ENCODE measurements at regions not wholly inside any gene's neighbourhood (a gene's known extent, or its start where the extent isn't known, plus 50 kb on each side); places are given as distances from the start of the nearest gene placed in this dataset.

DNA sequence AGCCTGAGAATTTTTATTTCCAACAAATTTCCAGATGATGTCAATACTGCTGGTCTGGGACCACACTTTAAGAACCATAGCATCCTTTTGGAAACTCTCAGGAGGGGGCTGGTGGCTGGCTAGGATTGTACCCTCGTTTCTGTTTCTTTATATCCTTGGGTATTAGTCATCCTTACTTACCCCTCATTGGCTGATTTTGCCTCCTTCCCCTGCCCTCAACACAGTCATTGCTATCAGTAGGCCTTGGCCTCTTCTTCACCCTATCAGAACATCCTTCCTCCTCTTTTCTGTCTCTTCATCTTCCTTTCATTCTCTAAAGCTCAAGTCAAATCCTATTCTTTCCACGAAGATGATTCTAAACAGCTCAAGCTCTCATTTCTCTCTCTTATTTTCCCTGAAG is 148.5 kb downstream of the ELOVL4 start:
- DNase-seq (no peak), ATAC-seq (ENCODE audit: low read depth) (no peak)
- H3K27ac Mint-ChIP-seq: no peak overlapping the region
- peaks cover 14% of the 10 kb centered on the region for H3K4me1 Mint-ChIP-seq
- H3K36me3 Mint-ChIP-seq: no peaks in the 10 kb centered on the region
- no peaks in the 10 kb centered on the region for H3K9me3 Mint-ChIP-seq
- POLR2A ChIA-PET: no interaction called here
- peaks cover 7% of the 10 kb centered on the region for H3K27me3 Mint-ChIP-seq
- no peak overlapping the region for H3K4me3 Mint-ChIP-seq

DNA sequence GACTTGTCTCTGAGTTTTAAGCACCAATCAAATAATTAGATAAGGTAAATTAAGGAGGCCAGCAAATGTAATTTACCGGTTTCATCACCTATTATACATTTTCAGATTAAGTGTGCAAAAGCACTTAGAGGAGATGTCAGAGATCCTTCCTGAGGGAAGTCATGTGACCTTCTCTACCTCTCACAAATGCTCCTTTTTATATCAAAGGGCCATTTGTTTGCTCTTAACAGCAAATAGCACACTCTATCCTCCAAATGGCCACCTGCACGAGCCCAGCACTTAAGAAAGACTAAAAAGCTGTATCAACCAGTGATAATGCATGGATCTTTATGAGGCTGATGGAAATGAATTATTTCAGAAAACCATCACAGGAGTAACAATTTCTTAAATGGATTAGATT is 149.4 kb downstream of the ELOVL4 start:
- POLR2A ChIA-PET: no interaction called here
- no peaks in the 10 kb centered on the region for H3K9me3 Mint-ChIP-seq
- no peak overlapping the region for H3K27ac Mint-ChIP-seq
- H3K36me3 Mint-ChIP-seq: no peaks in the 10 kb centered on the region
- peaks cover 7% of the 10 kb centered on the region for H3K27me3 Mint-ChIP-seq
- DNase-seq (no peak), ATAC-seq (ENCODE audit: low read depth) (no peak)
- H3K4me3 Mint-ChIP-seq: no peak overlapping the region
- H3K4me1 Mint-ChIP-seq: peaks cover 13% of the 10 kb centered on the region

DNA sequence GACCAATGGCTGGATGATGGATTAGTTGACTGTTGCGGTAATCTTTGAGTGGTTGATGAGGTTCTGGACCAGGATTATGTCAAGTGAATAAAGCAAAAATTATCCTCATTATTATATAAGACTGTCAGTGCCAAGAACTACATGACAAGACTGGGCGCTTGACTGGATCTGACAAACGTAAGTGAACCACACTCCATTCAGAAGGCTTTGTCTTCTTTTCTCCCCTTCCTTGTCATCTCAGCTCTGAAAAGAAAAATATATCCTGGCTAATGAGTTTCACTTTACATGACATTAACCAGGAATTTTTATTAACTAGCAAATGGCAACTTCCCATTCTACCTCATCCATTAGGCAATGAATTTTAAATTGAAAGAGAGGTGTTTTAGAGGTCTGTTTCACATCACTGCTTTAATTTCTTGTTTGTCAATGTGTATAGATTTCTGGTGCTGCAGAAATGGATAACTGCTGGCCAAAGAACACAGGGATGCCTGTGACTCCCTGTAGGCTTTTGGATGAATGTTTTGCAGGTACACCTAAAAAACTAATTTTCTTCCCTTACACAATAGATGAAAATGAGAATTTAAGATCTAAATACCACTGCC is 150.1 kb downstream of the ELOVL4 start:
- H3K36me3 Mint-ChIP-seq: no peaks in the 10 kb centered on the region
- no peak for ATAC-seq (ENCODE audit: low read depth)
- no peak for DNase-seq
- no peak overlapping the region for H3K4me3 Mint-ChIP-seq
- H3K27ac Mint-ChIP-seq: no peak overlapping the region
- H3K27me3 Mint-ChIP-seq: peaks cover 6% of the 10 kb centered on the region
- POLR2A ChIA-PET: no interaction called here
- no peaks in the 10 kb centered on the region for H3K9me3 Mint-ChIP-seq
- H3K4me1 Mint-ChIP-seq: peaks cover 11% of the 10 kb centered on the region

DNA sequence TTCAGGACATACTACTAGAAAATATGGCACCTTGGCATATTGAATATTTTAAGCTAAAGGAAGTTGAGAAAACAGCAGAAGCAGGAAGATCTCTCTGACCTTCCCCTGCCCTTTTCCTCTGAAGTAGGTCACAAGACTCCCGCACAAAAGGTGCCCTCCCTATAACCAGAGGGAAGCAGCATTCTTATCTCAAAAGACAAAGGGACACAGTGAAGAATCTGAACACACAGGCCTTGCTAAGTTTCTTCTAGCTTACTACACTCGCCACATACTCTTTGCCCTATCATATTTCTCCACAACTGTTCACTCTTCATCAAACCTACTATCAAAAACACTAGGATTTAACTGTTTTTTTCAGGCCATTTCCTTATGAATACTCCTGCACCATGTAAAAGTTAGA is 151.2 kb downstream of the ELOVL4 start:
- H3K4me3 Mint-ChIP-seq: no peak overlapping the region
- peaks cover 9% of the 10 kb centered on the region for H3K4me1 Mint-ChIP-seq
- DNase-seq (no peak), ATAC-seq (ENCODE audit: low read depth) (no peak)
- POLR2A ChIA-PET: no interaction called here
- H3K36me3 Mint-ChIP-seq: no peaks in the 10 kb centered on the region
- H3K27ac Mint-ChIP-seq: no peak overlapping the region
- no peaks in the 10 kb centered on the region for H3K27me3 Mint-ChIP-seq
- no peaks in the 10 kb centered on the region for H3K9me3 Mint-ChIP-seq

DNA sequence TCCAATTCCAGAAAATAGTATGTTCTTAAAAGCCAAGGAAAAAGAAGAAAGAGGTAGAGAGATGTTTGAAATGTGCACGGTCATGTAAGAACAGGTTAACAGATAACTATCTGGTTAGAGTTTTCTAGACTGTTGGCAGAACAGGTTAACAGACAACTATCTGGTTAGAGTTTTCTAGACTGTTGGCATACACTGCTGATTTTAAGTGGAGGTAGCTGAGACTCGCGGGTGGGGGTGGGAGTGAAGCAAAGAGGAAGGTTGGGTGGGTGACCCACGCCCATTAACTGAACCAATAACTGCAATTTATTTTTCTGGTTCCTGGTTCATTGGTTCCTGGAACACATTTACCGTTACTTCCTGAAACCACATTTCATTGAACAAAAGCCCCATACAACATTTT is 157.5 kb downstream of the ELOVL4 start:
- DNase-seq: no peak
- no peaks in the 10 kb centered on the region for H3K9me3 Mint-ChIP-seq
- ATAC-seq (ENCODE audit: low read depth): no peak
- no peak overlapping the region for H3K27ac Mint-ChIP-seq
- peaks cover 5% of the 10 kb centered on the region for H3K4me1 Mint-ChIP-seq
- no peak overlapping the region for H3K4me3 Mint-ChIP-seq
- POLR2A ChIA-PET: no interaction called here
- H3K27me3 Mint-ChIP-seq: peaks cover 6% of the 10 kb centered on the region
- no peaks in the 10 kb centered on the region for H3K36me3 Mint-ChIP-seq

DNA sequence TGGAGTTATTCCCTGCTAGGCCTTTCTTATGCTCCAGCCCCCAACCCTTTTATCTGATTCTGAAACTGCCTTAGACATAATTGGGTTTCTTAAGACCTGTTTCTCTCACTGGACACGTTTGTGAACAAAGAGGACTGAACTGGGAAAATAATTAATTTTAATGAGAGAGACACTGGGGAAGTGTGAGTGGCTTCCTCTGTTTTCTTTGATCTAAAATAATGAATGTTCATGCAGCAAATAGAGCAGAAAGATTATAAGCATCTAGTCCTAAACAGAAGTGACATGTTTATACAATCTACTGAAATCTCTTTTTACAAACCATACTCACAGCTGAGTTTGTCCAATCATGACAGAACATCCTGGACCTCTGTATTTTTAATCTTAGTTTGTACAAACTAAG is 157.6 kb downstream of the SH3BGRL2 start:
- no peak for ATAC-seq (ENCODE audit: low read depth)
- POLR2A ChIA-PET: no interaction called here
- DNase-seq: no peak

DNA sequence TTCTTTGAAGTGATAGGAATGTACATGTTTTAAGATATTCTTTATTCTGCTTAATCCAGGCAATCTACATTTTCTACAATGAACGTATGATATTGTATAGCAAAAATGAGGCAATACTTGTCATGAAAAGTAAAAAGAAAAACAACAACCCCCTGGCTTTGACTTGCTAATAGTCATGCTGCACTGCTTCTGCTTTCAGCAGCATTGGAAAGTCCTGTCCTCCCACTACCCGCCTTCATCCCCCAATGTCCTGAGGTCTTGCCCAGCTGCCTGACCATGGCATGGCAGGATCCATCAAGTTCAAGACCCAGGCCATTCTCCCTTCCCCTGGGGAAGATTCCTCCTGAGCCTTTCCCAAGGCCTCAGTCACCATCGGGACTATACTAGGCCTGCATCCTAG is 156.5 kb downstream of the SH3BGRL2 start:
- ATAC-seq (ENCODE audit: low read depth) (no peak), DNase-seq (no peak)
- Mint-ChIP-seq H3K27ac (no peak overlapping the region), H3K27me3 (peaks cover 11% of the 10 kb centered on the region), H3K4me1 (peaks cover 9% of the 10 kb centered on the region), H3K9me3 (no peaks in the 10 kb centered on the region), H3K36me3 (no peaks in the 10 kb centered on the region), H3K4me3 (no peak overlapping the region)
- POLR2A ChIA-PET: no interaction called here

More for the DNA sequence above, 157.6 kb downstream of the SH3BGRL2 start:
- Mint-ChIP-seq H3K27ac (no peak overlapping the region), H3K4me3 (no peak overlapping the region), H3K36me3 (no peaks in the 10 kb centered on the region), H3K27me3 (peaks cover 10% of the 10 kb centered on the region), H3K9me3 (no peaks in the 10 kb centered on the region), H3K4me1 (peaks cover 5% of the 10 kb centered on the region)

DNA sequence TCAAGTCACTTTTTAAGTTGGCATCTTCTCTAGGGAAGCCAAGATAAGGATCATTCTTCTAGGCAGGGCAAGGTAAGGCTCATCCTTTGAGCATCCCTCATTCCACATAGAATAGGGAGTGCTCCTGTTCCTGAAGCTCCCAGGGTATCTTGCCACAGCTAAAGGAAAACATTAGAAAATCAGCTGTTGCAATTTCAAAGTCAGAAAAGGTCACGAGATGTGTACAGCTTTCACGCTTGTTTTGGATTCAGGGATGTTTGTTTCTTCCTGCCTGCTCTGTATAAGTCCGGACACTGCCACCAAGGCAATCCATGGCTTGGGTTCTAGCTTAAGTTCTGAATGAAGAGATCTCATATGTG is 153.2 kb downstream of the SH3BGRL2 start:
- H3K4me3 Mint-ChIP-seq: no peak overlapping the region
- peaks cover 11% of the 10 kb centered on the region for H3K27me3 Mint-ChIP-seq
- H3K4me1 Mint-ChIP-seq: peaks cover 4% of the 10 kb centered on the region
- POLR2A ChIA-PET: no interaction called here
- DNase-seq: no peak
- H3K36me3 Mint-ChIP-seq: no peaks in the 10 kb centered on the region
- no peak overlapping the region for H3K27ac Mint-ChIP-seq
- H3K9me3 Mint-ChIP-seq: no peaks in the 10 kb centered on the region
- no peak for ATAC-seq (ENCODE audit: low read depth)

DNA sequence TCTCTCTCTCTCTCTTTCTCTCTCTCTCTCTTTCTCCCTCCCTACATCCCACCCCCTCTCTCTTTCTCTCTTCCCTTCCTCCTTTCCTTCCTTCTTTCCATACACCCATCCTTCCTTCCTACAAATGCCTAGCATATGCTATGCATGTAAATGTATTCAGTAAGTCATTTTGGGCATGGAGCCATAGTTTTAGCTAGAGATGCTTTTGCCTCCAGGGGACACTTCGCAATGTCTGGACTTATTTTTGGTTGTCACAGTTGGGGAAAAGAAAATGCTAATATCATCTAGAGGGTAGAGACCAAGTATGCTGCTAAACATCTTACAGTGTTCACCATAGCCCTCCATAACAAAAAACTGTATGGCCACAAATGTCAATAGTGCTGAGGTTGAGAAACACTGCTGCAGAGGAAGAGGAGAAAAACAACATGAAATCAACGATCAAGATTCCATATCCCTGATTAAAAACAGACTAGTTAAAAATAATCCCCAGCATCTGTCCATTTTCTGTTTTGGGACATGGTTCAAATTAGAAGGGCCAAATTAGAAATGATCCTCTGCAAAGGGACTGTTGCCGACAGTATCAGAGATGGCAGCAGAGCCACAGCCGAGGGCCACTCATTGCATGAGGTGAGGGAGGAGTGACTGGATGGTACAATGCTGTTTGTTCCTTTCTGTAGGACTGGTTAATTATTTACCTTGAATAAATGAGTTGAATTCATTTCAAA is 152.7 kb downstream of the SH3BGRL2 start:
- Mint-ChIP-seq H3K27me3 (peaks cover 11% of the 10 kb centered on the region), H3K4me3 (no peak overlapping the region), H3K4me1 (peaks cover 4% of the 10 kb centered on the region), H3K27ac (no peak overlapping the region), H3K36me3 (no peaks in the 10 kb centered on the region), H3K9me3 (no peaks in the 10 kb centered on the region)
- POLR2A ChIA-PET: no interaction called here
- DNase-seq (no peak), ATAC-seq (ENCODE audit: low read depth) (no peak)

DNA sequence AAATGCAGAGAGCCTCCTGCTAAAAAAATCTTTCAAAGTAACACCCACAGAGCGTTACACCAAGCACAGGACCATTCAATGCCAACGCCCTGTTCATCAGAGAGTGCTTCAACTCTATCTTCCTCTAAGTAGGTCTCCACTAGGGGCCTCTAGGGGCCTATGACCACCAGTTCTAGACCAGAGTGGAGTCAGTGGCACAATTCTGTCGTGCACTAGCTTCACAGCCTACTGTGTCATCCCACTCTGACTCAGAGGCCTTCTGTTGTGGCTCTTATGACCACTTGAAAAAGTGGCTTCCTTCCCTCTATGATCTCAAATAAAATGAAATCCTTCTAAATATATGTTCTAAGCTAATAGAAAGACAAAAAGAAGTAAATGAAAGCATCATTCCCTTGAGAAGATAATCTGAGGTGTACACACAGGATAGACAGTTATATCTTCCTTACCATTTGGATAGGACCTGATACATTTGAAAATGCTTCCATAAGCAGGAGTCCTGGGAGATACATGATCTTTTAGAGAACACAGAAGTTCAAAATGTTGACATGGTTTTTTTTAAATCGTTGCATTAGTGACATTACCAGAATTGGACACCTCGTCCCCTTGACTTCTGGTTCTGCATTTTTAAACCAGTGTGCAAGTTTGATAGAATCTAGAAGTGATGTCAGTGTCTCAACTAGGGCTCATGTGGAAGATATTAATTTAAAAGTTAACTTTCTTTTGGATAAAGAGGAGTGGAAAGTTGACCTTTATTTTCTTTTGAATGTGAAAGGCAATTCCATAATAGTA is 151.9 kb downstream of the SH3BGRL2 start:
- no peak overlapping the region for H3K4me3 Mint-ChIP-seq
- POLR2A ChIA-PET: no interaction called here

DNA sequence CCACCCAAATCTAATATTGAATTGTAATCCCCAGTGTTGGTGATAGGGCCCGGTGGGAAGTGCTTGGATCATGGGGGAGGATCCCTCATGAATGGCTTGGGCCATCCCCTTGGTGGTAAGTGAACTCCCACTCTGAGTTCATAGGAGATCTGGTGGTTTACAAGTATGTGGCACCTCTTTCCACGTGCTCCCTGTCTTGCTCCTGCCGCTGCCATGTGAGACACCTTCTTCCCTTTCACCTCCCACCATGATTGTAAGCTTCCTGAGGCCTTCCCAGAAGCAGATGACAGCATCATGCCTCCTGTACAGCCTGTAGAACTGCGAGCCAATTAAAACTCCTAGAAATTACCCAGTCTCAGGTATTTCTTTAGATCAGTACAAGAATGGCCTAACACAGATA is 150.8 kb downstream of the SH3BGRL2 start:
- ATAC-seq (ENCODE audit: low read depth) (no peak), DNase-seq (no peak)
- POLR2A ChIA-PET: no interaction called here
- Mint-ChIP-seq H3K36me3 (no peaks in the 10 kb centered on the region), H3K27me3 (peaks cover 11% of the 10 kb centered on the region), H3K4me1 (peaks cover 10% of the 10 kb centered on the region), H3K4me3 (no peak overlapping the region), H3K27ac (no peak overlapping the region), H3K9me3 (no peaks in the 10 kb centered on the region)

More for the DNA sequence above, 151.9 kb downstream of the SH3BGRL2 start:
- H3K27ac Mint-ChIP-seq: no peak overlapping the region
- ATAC-seq (ENCODE audit: low read depth) (peak; percentile 39), DNase-seq (no peak)
- no peaks in the 10 kb centered on the region for H3K9me3 Mint-ChIP-seq
- H3K36me3 Mint-ChIP-seq: no peaks in the 10 kb centered on the region
- H3K4me1 Mint-ChIP-seq: peaks cover 4% of the 10 kb centered on the region
- peaks cover 11% of the 10 kb centered on the region for H3K27me3 Mint-ChIP-seq

DNA sequence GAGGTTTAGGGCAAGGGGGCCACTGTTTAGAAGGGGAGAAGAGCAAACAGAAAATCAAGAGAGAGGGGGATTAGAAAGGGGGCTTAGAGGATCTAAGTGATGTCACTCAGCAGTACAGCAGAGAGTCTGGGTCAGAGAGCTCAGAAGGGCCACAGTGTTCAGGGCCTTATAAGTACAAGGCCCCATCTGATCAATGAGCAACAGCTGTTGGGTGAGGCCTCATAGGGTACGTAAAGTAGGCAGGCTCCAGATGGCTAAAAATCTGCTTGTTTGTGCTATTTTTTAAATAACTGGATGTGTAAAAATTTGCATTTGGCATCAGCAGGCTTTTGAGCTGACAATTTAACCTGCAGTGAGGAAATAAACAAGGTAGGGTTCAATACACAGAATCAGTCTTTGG is 149.8 kb downstream of the SH3BGRL2 start:
- no peaks in the 10 kb centered on the region for H3K36me3 Mint-ChIP-seq
- H3K9me3 Mint-ChIP-seq: no peaks in the 10 kb centered on the region
- ATAC-seq (ENCODE audit: low read depth): no peak
- DNase-seq: no peak
- POLR2A ChIA-PET: no interaction called here
- no peak overlapping the region for H3K4me3 Mint-ChIP-seq
- H3K4me1 Mint-ChIP-seq: peaks cover 10% of the 10 kb centered on the region
- H3K27ac Mint-ChIP-seq: no peak overlapping the region
- H3K27me3 Mint-ChIP-seq: peaks cover 11% of the 10 kb centered on the region

DNA sequence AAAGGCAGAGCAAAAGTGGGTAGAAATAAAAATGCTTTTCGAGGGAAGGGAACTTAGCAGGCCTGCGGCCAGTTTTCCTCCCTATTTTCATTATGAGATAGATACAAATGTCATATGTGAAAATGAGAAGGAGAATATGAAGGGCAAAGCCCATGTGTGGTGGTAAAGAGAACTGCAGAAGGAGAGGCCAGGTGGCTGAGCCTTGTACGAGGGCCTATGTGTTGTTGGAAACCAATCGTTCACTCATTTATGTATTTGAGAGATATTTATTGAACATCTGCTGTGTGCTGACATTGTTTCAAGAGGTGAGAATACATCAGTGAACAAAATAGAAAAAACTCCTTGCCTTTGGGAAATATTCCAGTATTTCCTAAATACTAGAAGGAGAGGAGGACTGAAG is 147.7 kb downstream of the SH3BGRL2 start:
- no peaks in the 10 kb centered on the region for H3K36me3 Mint-ChIP-seq
- H3K27ac Mint-ChIP-seq: no peak overlapping the region
- H3K4me1 Mint-ChIP-seq: peaks cover 10% of the 10 kb centered on the region
- H3K4me3 Mint-ChIP-seq: no peak overlapping the region
- ATAC-seq (ENCODE audit: low read depth): no peak
- no peaks in the 10 kb centered on the region for H3K9me3 Mint-ChIP-seq
- POLR2A ChIA-PET: no interaction called here
- DNase-seq: no peak
- H3K27me3 Mint-ChIP-seq: peaks cover 2% of the 10 kb centered on the region
